ENCODE measurements at regions not wholly inside any gene's neighbourhood (a gene's known extent, or its start where the extent isn't known, plus 50 kb on each side); places are given as distances from the start of the nearest gene placed in this dataset.

DNA sequence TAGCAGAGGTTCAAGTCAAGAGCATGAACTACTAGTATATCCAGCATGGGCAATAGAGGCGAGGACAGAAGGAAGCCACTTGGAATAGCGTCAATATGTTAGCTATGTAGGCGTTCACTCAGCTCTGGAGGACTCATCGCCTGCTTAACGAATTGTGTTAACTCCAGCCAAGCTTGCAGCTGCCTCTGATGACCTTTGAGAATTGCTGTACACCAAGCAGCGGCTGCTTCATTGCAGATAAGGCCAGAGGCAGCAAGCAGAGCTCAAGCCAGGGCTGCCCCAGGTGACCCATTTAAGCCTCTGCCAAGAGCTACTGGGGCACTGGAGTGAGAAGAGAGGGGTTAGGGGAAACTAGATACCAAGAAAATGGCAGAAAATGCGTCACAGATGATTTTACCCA is 160.2 kb upstream of the IGFBP7 start:
- DNase-seq (peak in 1 of 3 donors; percentile 1), ATAC-seq (peak; percentile 24)
- Histone ChIP-seq H3K4me1 (ENCODE audit: low read depth) (no peaks in the 10 kb centered on the region), H3K36me3 (ENCODE audit: low read depth) (no peaks in the 10 kb centered on the region), H3K4me3 (no peak overlapping the region), H3K9me3 (no peaks in the 10 kb centered on the region)
- intact Hi-C loops (cut with DNase I, micrococcal nuclease) = no loop called here
- TF ChIP-seq, protein P1, sequence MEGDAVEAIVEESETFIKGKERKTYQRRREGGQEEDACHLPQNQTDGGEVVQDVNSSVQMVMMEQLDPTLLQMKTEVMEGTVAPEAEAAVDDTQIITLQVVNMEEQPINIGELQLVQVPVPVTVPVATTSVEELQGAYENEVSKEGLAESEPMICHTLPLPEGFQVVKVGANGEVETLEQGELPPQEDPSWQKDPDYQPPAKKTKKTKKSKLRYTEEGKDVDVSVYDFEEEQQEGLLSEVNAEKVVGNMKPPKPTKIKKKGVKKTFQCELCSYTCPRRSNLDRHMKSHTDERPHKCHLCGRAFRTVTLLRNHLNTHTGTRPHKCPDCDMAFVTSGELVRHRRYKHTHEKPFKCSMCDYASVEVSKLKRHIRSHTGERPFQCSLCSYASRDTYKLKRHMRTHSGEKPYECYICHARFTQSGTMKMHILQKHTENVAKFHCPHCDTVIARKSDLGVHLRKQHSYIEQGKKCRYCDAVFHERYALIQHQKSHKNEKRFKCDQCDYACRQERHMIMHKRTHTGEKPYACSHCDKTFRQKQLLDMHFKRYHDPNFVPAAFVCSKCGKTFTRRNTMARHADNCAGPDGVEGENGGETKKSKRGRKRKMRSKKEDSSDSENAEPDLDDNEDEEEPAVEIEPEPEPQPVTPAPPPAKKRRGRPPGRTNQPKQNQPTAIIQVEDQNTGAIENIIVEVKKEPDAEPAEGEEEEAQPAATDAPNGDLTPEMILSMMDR (IDR thresholded peaks at IDR 0.05) = no peak

DNA sequence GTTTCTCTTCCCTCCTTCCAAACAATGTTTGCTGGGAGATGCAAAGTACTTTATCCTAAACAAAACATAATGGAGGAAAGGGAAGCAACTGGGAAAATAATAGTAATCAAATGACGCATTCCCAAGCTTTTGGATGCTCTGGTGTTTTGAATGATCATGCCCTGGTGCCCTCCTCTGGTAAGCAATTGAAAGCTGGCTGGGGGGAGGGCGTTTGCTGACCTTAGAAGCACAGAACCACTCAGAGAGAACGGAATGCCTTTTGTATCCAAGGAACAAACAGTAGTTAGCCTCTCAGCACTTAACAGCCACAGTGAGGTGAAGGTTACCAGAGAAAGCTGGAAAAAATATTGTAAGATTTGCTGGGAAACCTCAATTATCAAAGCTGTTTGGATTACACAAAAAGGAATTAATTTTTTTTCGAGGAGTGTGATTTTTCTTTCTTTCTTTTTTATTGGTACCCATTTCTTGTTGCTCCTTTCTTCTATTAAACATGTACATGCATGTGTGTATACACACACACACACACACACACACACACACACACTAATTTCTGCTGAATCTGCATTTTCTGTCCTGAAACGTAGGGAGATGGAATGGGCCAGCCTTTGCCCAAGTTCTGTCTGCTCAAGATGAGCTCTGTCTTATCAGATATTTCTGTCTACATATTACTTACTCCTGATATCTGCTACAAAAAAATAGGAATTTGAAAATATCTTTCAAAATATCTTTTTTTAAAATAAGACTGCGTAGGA is 155.8 kb upstream of the IGFBP7 start:
- no peak for ATAC-seq
- TF ChIP-seq, protein P1 (IDR thresholded peaks at IDR 0.05) = no peak
- DNase-seq = no peak
- no peaks in the 10 kb centered on the region for H3K9me3 ChIP-seq
- intact Hi-C loops (cut with DNase I, micrococcal nuclease) = no loop called here
- H3K4me3 ChIP-seq = no peak overlapping the region
- H3K36me3 ChIP-seq (ENCODE audit: low read depth) = no peaks in the 10 kb centered on the region
- no peaks in the 10 kb centered on the region for H3K4me1 ChIP-seq (ENCODE audit: low read depth)

GRCh38 chr4:57254754-57255153 is 144.6 kb upstream of the IGFBP7 start:
- TF ChIP-seq, protein P1 (IDR thresholded peaks at IDR 0.05) = no peak
- Histone ChIP-seq H3K9me3 (no peaks in the 10 kb centered on the region), H3K4me3 (no peak overlapping the region), H3K4me1 (ENCODE audit: low read depth) (no peaks in the 10 kb centered on the region), H3K36me3 (ENCODE audit: low read depth) (no peaks in the 10 kb centered on the region)
- intact Hi-C loops (cut with DNase I, micrococcal nuclease) = no loop called here
- no peak for DNase-seq
- ATAC-seq = no peak

DNA sequence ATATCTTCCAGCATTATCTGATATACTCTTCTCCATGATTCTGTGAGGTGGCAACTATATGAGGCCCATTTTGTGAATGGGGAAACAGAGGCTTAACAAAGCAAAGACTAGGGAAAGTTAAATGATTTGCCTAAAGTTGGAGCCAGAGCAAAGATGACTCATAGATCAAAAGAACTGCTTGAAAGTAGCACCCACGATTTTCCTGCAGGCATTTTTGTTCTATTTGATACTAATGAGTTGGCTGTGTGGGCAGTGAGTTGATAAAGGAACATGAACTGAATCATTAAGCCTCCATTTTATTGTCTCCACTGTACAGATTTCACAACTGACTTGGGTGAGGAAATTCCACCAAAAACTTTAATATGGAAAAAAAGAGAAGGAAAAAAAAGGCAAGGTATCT is 138.9 kb upstream of the IGFBP7 start:
- DNase-seq = no peak

DNA sequence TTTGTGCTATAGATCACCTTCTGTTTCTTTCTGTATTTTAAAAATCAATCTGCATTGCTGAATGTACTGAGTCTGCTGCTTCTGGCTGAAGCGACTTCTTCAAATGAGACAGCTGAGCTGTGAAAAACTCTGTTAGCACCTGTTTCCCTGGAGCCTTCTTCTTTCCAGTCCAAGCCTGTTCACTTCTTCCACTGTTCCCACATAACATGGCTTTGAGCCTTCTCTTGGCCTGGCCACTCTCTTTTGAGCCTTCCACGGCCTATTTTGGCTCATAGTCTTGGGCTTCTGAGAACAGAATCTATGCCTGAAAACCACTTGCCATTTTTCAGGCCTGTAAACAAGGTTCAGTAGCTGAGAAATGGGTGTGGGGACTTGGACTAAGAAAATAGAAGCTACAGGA is 132.9 kb upstream of the IGFBP7 start:
- DNase-seq (no peak), ATAC-seq (no peak)
- Histone ChIP-seq H3K4me3 (no peak overlapping the region), H3K9me3 (no peaks in the 10 kb centered on the region), H3K4me1 (ENCODE audit: low read depth) (no peaks in the 10 kb centered on the region), H3K36me3 (ENCODE audit: low read depth) (no peaks in the 10 kb centered on the region)
- TF ChIP-seq, protein P1 (IDR thresholded peaks at IDR 0.05) = no peak
- intact Hi-C loops (cut with DNase I, micrococcal nuclease) = no loop called here

More for the DNA sequence above, 138.9 kb upstream of the IGFBP7 start:
- intact Hi-C loops (cut with DNase I, micrococcal nuclease) = no loop called here
- H3K9me3 ChIP-seq = no peaks in the 10 kb centered on the region
- H3K4me3 ChIP-seq = no peak overlapping the region
- TF ChIP-seq, protein P1 (IDR thresholded peaks at IDR 0.05) = no peak
- ATAC-seq = no peak
- no peaks in the 10 kb centered on the region for H3K4me1 ChIP-seq (ENCODE audit: low read depth)
- H3K36me3 ChIP-seq (ENCODE audit: low read depth) = no peaks in the 10 kb centered on the region

Measured in mucosa of descending colon (tissue), 3 donors.